ENCODE measurements at regions not wholly inside any gene's neighbourhood (a gene's known extent, or its start where the extent isn't known, plus 50 kb on each side); places are given as distances from the start of the nearest gene placed in this dataset.

- TF ChIP-seq EZH2phosphoT487 (conservative IDR thresholded peaks at IDR 0.05; ENCODE audit: low read length), result no peak
- TF ChIP-seq, protein P1, sequence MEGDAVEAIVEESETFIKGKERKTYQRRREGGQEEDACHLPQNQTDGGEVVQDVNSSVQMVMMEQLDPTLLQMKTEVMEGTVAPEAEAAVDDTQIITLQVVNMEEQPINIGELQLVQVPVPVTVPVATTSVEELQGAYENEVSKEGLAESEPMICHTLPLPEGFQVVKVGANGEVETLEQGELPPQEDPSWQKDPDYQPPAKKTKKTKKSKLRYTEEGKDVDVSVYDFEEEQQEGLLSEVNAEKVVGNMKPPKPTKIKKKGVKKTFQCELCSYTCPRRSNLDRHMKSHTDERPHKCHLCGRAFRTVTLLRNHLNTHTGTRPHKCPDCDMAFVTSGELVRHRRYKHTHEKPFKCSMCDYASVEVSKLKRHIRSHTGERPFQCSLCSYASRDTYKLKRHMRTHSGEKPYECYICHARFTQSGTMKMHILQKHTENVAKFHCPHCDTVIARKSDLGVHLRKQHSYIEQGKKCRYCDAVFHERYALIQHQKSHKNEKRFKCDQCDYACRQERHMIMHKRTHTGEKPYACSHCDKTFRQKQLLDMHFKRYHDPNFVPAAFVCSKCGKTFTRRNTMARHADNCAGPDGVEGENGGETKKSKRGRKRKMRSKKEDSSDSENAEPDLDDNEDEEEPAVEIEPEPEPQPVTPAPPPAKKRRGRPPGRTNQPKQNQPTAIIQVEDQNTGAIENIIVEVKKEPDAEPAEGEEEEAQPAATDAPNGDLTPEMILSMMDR (IDR thresholded peaks at IDR 0.05; ENCODE audit: insufficient read depth, low read length, poor library complexity, severe bottlenecking), result no peak
Measured at GRCh38 chr2:21890716-21891115, 766.9 kb downstream of the TDRD15 start.
